Bone marrow (tissue), 2 donors: ENCODE measurements at regions not wholly inside any gene's neighbourhood (a gene's known extent, or its start where the extent isn't known, plus 50 kb on each side); places are given as distances from the start of the nearest gene placed in this dataset.
"Not testable (repeated sequence)": the region's sequence is repeated elsewhere in the genome, so short reads cannot be mapped to it uniquely, and the experiment has no call there.

Source experiments
- DNase-seq, 2 donors: peaks; one replicate each; lab custom pipeline; 2025; lab: John Stamatoyannopoulos, UW

DNA sequence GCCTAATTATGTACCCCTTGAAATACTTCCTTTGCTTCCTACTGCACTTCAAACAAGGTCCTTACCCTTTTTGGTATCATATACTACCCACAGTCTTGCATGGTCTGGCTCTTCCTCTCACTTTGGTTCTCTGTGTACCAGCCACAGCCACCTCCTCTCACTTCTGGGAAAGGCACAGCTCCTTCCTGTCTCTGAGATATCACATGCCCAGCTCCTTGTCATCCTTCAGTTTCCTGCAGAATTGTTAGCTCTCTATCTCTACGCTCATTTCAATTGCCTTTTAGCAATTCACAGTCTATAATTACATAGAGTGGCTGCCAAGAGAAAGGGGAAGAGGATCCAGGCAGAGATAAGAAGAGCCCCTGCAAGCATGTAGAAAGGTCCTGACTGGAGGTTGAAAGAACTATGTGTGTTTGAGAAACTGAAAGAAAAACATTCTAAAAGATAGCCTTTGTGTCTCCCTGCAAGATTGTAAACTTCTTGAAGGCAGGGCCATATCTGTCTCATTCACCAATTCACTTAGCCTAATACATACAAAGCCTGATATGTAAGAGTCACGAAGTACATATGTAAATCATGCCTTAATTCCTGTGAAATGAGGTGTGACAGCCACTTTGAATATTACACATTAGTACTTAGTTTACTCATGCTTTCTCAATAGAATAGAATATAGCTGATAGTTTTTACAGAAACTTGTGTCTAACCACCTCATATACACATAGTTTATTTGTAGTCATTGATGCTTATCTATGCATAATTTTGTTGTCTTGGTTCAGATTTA, 933.1 kb downstream of the DIAPH3 start:
- DNase-seq, result no peak

DNA sequence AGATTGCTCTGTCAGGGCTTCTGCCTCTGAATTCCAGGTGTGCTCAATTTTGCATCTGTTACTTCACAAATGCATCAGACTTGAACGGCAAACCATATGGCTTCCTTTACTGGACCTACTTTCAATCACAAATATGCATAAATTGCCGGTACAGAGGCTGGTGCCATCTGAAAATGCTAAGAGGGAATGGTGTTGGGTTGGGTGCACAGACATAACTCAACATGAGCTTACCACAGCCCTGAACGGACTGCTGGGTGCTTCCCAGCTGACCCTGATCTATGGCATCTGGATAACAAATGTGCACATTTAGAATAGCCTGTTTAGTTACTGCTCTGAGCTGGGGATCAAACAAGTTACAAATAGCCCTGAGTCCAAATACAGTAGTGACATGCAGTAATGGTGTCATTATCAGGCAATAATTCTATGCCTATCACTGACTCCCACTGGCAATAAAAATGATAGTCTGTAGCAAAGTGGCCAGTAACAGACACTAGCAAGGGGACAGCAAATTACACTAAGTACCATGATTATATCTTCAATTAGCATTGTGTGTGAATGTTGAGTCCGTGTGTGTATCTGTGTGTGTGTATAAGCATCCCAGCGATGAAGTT, 927.3 kb downstream of the DIAPH3 start:
- DNase-seq, result no peak

GRCh38 chr13:59236944-59237343, 926.8 kb downstream of the DIAPH3 start:
- DNase-seq, result no peak

DNA sequence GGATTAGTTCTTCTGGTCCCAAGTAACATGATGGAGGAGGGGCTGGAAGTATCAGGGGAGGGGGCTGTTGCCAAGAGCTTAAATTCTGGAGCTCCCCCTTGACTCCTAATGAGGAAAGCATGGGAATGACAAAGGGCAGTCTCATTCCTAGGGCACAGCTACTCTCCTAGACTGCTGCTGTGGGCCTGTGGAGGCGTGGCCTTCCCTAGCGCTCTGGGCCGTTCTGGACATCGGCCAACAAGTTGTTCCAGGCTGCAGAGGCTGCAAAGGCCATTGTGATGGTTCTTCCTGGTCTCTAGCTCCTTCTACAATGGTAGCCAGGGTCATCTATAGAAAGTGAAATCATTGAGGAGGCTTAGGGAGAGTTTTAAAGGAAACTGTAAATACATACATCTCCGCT, 916.6 kb downstream of the DIAPH3 start:
- DNase-seq, result no peak

DNA sequence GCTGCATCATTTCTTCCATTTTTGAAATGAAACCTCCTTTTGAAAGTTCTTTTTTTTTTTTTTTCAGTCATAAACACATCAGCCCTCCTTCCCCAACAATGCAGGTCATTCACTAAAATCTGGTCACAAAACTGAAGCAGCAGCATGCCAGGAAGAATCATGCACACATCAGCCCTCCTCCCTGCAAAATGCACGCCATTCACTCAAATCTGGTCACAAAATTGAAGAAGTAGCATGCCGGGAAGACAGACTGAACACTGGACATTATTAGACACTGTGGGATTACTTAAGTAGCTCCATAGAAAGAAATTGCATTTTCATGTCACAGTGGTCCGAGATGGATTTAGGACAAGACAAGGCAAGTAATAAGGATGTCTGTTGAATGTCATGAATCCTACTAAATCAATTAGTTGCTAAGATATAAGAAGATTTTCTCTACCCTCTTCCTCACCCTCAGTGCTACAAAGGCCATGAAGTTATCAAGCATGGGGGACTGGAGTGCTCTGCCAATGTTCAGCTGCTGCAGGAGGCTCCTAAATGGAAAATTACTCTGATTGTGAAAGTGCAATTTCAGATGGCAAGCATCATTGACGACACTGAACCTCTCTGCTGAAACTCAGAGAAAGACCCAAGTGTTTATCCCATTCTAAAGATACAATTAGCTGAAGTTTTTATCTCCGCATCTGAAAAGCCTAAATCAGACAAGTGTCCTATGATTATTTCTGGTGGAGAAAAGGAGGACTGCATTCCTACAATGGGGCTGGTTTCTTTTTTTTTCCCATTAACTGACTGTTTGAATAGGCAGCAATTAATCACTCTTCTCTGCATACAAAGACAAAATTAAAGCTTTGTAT, 913.2 kb downstream of the DIAPH3 start:
- DNase-seq, result no peak

DNA sequence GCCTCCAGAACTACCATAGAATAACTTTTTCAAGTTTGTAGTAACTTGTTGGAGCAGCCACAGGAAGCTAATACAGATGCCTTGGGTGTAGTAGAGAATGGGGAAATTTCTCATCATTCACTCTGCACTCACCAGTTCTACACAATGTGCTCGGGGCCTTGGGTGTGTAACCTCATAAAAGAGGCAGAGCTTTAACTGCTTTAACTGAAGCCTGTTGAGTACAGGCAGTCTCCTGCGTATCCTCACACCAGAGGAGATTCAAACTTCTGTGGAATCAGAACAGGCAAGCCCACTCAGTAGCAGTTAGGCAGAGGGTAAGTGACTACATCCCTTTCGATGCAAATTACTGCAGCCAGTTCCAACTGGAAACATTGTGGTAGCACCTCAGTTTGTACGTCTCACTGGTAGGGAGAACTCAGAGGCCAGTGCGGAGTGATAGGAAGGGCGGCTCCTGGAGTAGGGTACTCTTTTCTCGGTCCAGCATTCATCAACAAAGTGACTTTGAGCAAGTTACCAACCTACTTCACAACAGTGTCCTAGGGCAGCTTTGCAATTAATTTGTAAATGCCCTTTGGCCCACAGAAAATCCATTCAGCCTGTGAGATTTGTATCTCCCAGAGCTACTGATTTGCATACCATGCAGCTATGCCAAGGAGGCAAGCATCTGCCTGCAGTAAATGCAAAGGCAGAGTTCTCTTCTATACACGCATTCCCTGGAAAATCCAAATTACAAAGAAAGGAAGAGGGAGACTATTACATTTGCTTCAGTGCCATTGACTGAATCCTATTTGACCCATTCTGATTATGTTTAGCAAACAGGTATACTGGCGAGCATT, 904.3 kb downstream of the DIAPH3 start:
- DNase-seq, result no peak

DNA sequence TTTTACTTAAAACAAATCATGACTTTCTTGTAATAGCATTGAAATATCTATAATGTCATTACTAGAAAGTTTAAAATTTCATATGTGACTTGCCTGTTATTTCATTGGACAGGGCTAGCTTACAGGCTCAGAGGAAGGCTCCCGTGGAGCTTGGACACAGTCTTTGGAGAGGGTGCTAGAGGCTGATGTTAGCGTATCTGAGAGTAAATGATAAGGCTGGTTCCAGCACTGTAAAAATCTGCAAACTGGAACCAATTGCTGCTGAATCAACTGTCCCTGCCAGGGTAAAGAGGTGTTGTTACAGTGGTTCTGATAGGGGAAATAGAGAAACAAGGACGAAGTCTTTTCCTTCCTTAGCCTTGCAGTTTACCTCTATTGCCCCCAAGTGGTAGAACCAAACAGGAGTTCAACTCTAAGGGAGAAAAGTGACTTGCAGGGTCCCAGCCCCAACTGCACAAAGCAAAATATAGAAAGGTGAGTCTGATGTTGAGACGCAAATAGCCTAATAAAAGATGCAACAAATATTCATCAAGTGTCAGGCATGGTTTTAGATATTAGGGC, 901.7 kb downstream of the DIAPH3 start:
- DNase-seq, result no peak

DNA sequence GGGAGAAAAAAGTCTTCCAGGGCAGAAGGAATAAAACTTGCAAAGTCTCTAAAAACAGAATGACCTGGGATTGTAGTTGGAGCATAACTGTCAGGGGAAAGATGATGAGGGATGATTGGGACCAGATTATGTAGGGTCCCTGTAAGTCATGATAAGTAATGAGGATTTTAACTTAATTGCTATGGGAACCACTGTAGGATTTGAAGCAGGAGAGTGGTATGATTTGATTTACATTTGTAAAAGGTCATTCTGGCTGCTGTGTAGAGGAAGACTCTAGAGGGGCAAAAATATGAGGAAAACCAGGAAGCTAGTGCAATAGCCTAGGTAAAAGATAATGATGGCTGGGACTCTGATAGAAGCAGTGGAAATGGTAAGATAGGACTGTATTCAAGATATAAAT, 900.2 kb downstream of the DIAPH3 start:
- no peak for DNase-seq

DNA sequence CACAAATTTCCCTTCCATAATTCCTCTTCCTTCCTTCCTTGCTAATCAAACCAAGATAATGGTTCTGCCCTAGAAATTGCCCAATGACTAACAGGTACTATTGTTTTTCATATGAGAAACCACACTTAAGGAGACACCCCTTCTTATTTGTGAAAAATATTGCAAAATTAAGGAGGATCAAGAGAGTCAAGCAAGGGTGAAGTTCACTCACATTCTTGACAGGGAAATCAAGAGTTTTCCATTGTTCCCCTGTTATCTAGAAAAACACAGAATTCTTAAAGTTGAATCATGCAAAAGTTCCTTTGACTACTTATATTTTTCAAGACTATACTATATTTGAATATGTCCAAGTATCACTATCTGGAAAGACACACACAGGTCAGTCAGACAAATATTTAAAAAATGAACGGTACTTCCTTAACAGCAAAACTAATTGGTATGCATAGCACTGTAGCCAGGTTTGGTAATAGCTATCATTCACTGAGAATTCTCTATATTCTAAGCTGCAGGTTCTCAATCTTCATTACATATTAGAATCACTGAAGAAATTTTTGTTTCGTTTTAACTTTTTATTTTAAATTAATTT, 897.2 kb downstream of the DIAPH3 start:
- DNase-seq, result no peak

DNA sequence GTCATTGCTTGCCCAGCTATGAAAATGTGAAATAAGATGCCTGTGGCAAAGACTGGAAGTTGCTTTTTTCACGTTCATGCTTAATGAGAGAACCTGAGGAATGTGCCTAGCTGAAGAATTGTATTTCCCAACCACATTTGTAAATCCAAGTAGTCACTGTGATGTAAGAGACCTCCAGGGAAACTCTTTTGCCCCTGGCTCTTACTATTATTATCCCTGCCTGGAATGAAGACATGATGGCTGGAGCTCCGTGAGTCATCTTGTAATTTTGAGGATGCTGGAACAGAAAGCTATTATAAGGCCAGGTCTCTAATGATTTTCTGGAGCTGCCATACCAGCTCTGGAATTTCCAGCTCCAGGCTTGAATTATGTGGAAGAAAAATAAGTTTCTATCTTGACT, 894.3 kb downstream of the DIAPH3 start:
- no peak for DNase-seq

- no peak for DNase-seq
Observed at GRCh38 chr13:59270327-59270726, 893.4 kb downstream of the DIAPH3 start.

DNA sequence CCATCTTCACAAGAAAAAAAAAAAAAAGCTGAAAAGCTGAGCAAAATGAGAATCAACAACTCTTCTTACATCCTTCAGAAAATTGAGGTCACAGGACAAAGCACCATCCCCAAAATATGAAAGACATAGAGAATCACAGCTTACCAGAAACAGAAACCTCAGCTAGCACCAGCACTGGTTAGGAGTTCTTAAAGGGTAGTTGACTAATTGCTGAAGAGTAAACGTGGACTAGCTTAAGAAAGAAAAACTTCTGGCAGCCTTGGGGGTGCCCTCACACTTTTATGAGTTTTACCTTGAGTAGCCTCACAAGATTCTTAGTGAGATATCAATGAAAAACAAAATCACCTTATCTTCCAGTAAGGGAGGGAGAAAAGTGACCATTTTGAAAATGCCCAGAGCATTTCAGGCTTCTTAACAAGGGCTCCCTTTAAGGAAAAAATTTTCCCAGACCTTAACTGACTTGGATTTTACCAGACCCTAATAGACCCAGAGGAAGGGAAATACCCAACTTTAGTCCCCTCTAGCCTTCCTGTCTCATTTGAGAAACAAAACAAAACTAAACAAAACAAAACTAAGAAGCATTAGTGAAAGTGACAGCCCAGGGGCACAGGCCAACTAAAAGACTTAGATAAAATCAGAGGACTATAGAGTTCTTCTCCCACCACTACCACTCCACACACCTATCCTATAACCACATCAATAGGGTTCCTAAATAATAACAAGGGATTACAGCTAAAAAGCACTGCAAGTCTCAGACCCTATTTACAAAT, 888.6 kb downstream of the DIAPH3 start:
- DNase-seq, result no peak

DNA sequence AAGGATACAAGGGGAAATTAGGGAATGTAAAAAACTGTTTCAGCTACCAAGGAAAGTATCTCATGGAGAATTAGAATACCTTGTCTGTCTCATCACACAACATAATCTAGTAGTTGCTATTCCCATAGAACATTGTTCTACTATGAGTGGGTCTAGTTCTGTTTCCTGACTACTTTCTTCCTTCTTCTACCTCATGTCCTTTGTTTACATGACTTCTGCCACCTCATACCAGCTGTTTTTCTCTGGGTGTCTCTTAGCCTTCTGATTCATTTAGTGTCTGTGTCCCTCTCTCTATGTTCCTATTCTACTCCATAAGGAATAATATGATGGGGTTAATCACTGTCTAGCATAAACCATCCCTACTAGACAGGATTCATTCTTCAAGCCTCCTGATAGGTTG, 887.3 kb downstream of the DIAPH3 start:
- DNase-seq, result no peak

DNA sequence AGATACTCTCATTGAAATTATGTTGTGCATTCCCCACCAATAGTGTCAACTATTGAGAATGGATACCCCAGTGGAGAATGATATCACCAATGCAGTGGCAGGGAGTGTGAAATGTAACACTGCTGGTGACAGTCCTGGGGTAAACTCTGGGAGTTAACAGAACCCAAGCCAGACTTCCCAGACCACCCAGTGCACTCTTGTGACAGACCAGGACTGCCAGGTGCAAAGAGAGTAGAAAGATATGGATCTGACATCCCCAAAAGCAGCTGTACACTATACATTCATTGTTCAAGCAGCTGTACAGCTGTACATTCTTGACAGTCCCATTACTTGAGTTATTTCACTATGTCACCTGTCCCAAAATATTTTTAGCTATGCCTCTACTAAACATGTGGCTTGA, 886.6 kb downstream of the DIAPH3 start:
- DNase-seq, result no peak

DNA sequence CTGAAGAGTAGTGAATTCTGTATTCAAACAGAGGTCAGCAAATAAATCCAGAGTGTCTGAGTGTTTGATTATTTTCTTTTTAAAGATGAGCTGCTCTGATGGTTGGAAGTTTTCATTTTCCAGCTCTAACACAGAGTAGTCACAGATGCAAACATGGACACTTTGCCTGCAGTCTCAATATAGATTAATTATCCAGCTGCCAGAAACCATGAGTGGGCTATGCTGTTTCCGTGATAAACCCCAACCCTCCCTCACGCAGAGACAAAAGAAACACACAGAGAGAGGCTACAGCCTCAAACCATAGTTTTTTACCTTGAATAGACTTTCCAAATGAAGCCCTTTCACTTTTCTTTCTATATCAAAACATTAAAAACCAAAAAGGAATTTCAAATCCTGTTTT, 884.7 kb downstream of the DIAPH3 start:
- DNase-seq, result no peak

DNA sequence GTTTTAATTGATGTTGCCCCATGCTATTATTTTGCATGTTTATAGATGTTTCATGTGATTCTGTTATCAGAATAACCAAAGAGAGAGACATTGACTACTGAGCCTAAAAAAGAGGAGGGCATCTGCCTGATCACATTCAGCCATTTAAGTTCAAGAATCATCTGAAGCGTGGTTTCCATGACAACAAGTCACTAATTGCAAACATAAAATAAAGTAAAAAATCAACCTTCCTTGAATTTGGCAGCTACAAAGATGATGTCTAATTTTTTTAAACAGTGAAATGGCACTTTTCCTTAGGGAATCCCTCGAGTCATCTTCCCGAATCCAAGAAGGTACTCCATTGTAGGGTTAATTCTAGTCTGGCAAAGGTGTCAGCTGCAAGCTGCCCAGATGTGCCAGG, 884.2 kb downstream of the DIAPH3 start:
- DNase-seq, result no peak

- DNase-seq, result no peak
Observed at GRCh38 chr13:59280297-59280696, 883.4 kb downstream of the DIAPH3 start.

- DNase-seq, result no peak
Observed at GRCh38 chr13:59281453-59281852, 882.3 kb downstream of the DIAPH3 start.

GRCh38 chr13:59292240-59292639, 871.5 kb downstream of the DIAPH3 start:
- DNase-seq, result not testable (repeated sequence)

GRCh38 chr13:59299584-59299983, 864.1 kb downstream of the DIAPH3 start:
- no peak for DNase-seq
